K562 (cell line): ENCODE measurements at regions not wholly inside any gene's neighbourhood (a gene's known extent, or its start where the extent isn't known, plus 50 kb on each side); places are given as distances from the start of the nearest gene placed in this dataset.

Source experiments
- ATAC-seq: fragments of 200-7000 bp; cut with Tn5 transposase; 3 replicates; pipeline ENCODE4 v1.9.1; 2020; ENCODE audit warnings: moderate library complexity
- BruUV-seq: library from RNA; stranded (reverse); fragments of 400-500 nt; replicated peaks from 2 replicates; lab custom pipeline; 2021; lab: Mats Ljungman, UMichigan
- CTCF ChIA-PET: fragments of 300-600 bp; formaldehyde crosslinking; extraction: SDS; loops from one replicate; lab custom pipeline; 2021; ENCODE audit warnings: low intra/inter-chr PET ratio; lab: Yijun Ruan, JAX
- POLR2A ChIA-PET: fragments of 300-600, 350-650 bp; sonication (Branson Sonifier 250); formaldehyde crosslinking; extraction: SDS; loops from one replicate; lab custom pipeline; 2021; ENCODE audit warnings: antibody characterized with exemption, inconsistent platforms; lab: Yijun Ruan, JAX
- DNase-seq, 4 experiments: peaks; one replicate each; pipeline versions ENCODE4 v3.0.0 to v3.0.0-alpha.2; 2011 to 2018; ENCODE audit warnings: low spot score in 3 of 4, mixed read lengths in 3 of 4; ENCODE audit errors: extremely low read depth in 1 of 4
- FAIRE-seq: peaks from 2 replicates; lab custom pipeline; 2011; peaks lifted over from hg19 to GRCh38; lab: Jason Lieb, UNC
- H2AFZ ChIP-seq: 2 replicates; pipeline ENCODE4 v1.6.0; 2011; ENCODE audit warnings: low read depth, low read length, control low read depth, inconsistent platforms
- H3K27ac ChIP-seq: fragments of 200-600 bp; 3 replicates; pipeline ENCODE4 v1.8.0; 2011; ENCODE audit warnings: low read depth, mild to moderate bottlenecking, control low read depth, inconsistent platforms, low read length, moderate library complexity, mixed read lengths; ENCODE audit errors: extremely low read depth
- H3K27me3 ChIP-seq, 2 experiments: fragments of 300-600 bp in 1 of 2; 2 replicates in 1 of 2; 3 replicates in 1 of 2; pipeline versions ENCODE4 v1.6.0 to v1.8.0; 2011; ENCODE audit warnings: inconsistent platforms in 2 of 2, low read length in 2 of 2, mild to moderate bottlenecking in 1 of 2, mixed read lengths in 1 of 2, moderate library complexity in 1 of 2; ENCODE audit not compliant: control insufficient read depth in 2 of 2, insufficient read depth in 2 of 2
- H3K36me3 ChIP-seq: fragments of 300-600 bp; 3 replicates; pipeline ENCODE4 v1.8.0; 2011; ENCODE audit warnings: mild to moderate bottlenecking, low read length, inconsistent platforms; ENCODE audit not compliant: control insufficient read depth, insufficient read depth
- H3K4me1 ChIP-seq, 2 experiments: fragments of 200-600 bp in 1 of 2; replicated peaks in 1 of 2; 2 replicates in 1 of 2; 3 replicates in 1 of 2; pipeline versions ENCODE4 v1.5.1 to v1.8.0; 2011; ENCODE audit warnings: inconsistent platforms in 2 of 2, low read length in 2 of 2, mild to moderate bottlenecking in 1 of 2, mixed read lengths in 1 of 2, moderate library complexity in 1 of 2; ENCODE audit not compliant: control insufficient read depth in 2 of 2, insufficient read depth in 2 of 2
- H3K4me2 ChIP-seq: 2 replicates; pipeline ENCODE4 v1.6.1; 2011; ENCODE audit warnings: low read length, control low read depth, inconsistent platforms, mixed read lengths; ENCODE audit not compliant: insufficient read depth
- H3K4me3 ChIP-seq: fragments of 200-600 bp; sonication (generic), shearing (Covaris generic); 2 replicates; pipeline ENCODE4 v1.5.1; 2016; ENCODE audit warnings: control low read depth, inconsistent platforms
- H3K79me2 ChIP-seq: fragments of 200-600 bp; 3 replicates; pipeline ENCODE4 v1.8.0; 2011; ENCODE audit warnings: low read length, inconsistent platforms; ENCODE audit not compliant: control insufficient read depth, insufficient read depth
- H3K9ac ChIP-seq, 2 experiments: 2 replicates each; pipeline versions ENCODE4 v1.6.0 to v1.6.1; 2011; ENCODE audit warnings: low read depth in 2 of 2, low read length in 2 of 2, control low read depth in 1 of 2, inconsistent platforms in 1 of 2, mild to moderate bottlenecking in 1 of 2, mixed read lengths in 1 of 2; ENCODE audit not compliant: insufficient read depth in 1 of 2
- H3K9me1 ChIP-seq: one replicate; pipeline ENCODE4 v1.6.0; 2011; ENCODE audit warnings: inconsistent platforms, mild to moderate bottlenecking, low read length, moderate library complexity; ENCODE audit not compliant: control insufficient read depth, insufficient read depth
- H3K9me3 ChIP-seq: replicated peaks from 2 replicates; pipeline ENCODE4 v1.5.1; 2011; ENCODE audit warnings: low read depth, low read length, inconsistent platforms; ENCODE audit not compliant: control insufficient read depth, insufficient read depth
- H4K20me1 ChIP-seq: replicated peaks from 2 replicates; pipeline ENCODE4 v1.6.1; 2011; ENCODE audit warnings: low read length, inconsistent platforms, mixed read lengths; ENCODE audit not compliant: control insufficient read depth, insufficient read depth
- CHCHD3 ChIP-seq: fragments of 250-450 bp; sonication (Bioruptor Pico); IDR thresholded peaks from 2 replicates; pipeline ENCODE4 v2.1.2; 2022; ENCODE audit warnings: mild to moderate bottlenecking
- CREB3 ChIP-seq: fragments of 450-650 bp; conservative IDR thresholded peaks from 2 replicates; pipeline ENCODE4 v1.6.1; 2016; ENCODE audit warnings: missing genetic modification characterization, low read depth, mild to moderate bottlenecking, missing compliant biosample characterization, moderate library complexity
- ETV6 ChIP-seq, 3 experiments: fragments of 150-350 bp in 1 of 3; sonication (generic) in 1 of 3; formaldehyde crosslinking in 1 of 3; IDR thresholded peaks; 2 replicates each; pipeline versions ENCODE4 v1.6.1 to v1.8.0; 2014 to 2022; ENCODE audit warnings: borderline replicate concordance in 2 of 3, low read depth in 2 of 3, antibody characterized with exemption in 1 of 3, low read length in 1 of 3, mild to moderate bottlenecking in 1 of 3, missing genetic modification reagents in 1 of 3
- FOS ChIP-seq: IDR thresholded peaks from 3 replicates; pipeline ENCODE4 v1.6.1; 2011; ENCODE audit not compliant: insufficient read length; ENCODE audit errors: extremely low read depth
- MCM7 ChIP-seq, 2 experiments: fragments of 450-650 bp; IDR thresholded peaks; 2 replicates each; pipeline ENCODE4 v1.6.1; 2016 to 2018
- MLLT1 ChIP-seq, 2 experiments: fragments of 450-650 bp; IDR thresholded peaks; 2 replicates each; pipeline ENCODE4 v1.6.1; 2016
- RAD21 ChIP-seq, 2 experiments: fragments of 250-450 bp in 1 of 2; fragments of 450-650 bp in 1 of 2; sonication (Bioruptor Pico) in 1 of 2; formaldehyde crosslinking in 1 of 2; IDR thresholded peaks in 1 of 2; conservative IDR thresholded peaks in 1 of 2; 2 replicates each; pipeline versions ENCODE4 v1.4.0 to v1.8.0; 2020 to 2022; ENCODE audit warnings: mild to moderate bottlenecking in 2 of 2, moderate library complexity in 1 of 2
- RBM14 ChIP-seq: fragments of 200-400 bp; formaldehyde crosslinking; IDR thresholded peaks from 2 replicates; pipeline ENCODE4 v1.6.1; 2018; ENCODE audit warnings: low read depth, mild to moderate bottlenecking, low read length, moderate library complexity, borderline replicate concordance; ENCODE audit not compliant: insufficient read depth
- SRSF1 ChIP-seq: fragments of 200-400 bp; formaldehyde crosslinking; IDR thresholded peaks from 2 replicates; pipeline ENCODE4 v1.6.1; 2017; ENCODE audit warnings: mild to moderate bottlenecking, low read depth, low read length, moderate library complexity
- ZFPM2 ChIP-seq: fragments of 250-450 bp; sonication (Bioruptor Pico); IDR thresholded peaks from 2 replicates; pipeline ENCODE4 v1.5.1; 2022; ENCODE audit warnings: mild to moderate bottlenecking
- WGBS: fragments of 100-300 bp; shearing (Covaris generic); methylation state at CpG from one replicate; pipeline ENCODE4 v1.1.6; 2016; ENCODE audit warnings: low coverage, mixed read lengths; ENCODE audit not compliant: insufficient coverage; ENCODE audit errors: missing lambda C conversion rate; 5-methylcytosine and 5-hydroxymethylcytosine counted together
- in situ Hi-C: fragments of 300-500 bp; cut with MboI; formaldehyde crosslinking; loops from 4 replicates; pipeline ENCODE4 v1.15.0; 2018; ENCODE audit warnings: inconsistent platforms, mixed read lengths
- intact Hi-C: fragments of 100-400 bp; cut with micrococcal nuclease; formaldehyde crosslinking; loops from 2 replicates; pipeline ENCODE4 v1.14.2; 2022

- no peak for ATAC-seq
- H3K27ac ChIP-seq = no peak overlapping the region
- H3K4me3 ChIP-seq = no peak overlapping the region
- ChIA-PET CTCF (no interaction called here), POLR2A (no interaction called here)
- no peak overlapping the region for H2AFZ ChIP-seq
- BruUV-seq = no TSS peak
- H3K79me2 ChIP-seq = no peaks in the 10 kb centered on the region
- DNase-seq = no peak
- no peak overlapping the region for H3K4me2 ChIP-seq
- H3K9me1 ChIP-seq = no peaks in the 10 kb centered on the region
- WGBS = 0% methylated on average over 4 of the region's 5 CpGs
- H3K9me3 ChIP-seq = no peaks in the 10 kb centered on the region
- no peaks in the 10 kb centered on the region for H3K36me3 ChIP-seq
- FAIRE-seq = no peak
- intact Hi-C loops (no loop called here), in situ Hi-C loops (no loop called here)
- H3K27me3 ChIP-seq = no peaks in the 10 kb centered on the region
- no peaks in the 10 kb centered on the region for H3K4me1 ChIP-seq
- H3K9ac ChIP-seq = no peak overlapping the region
- TF ChIP-seq CHCHD3 (CRISPR knock-in tag) (no peak), RBM14 (no peak), FOS (no peak), SRSF1 (no peak), CREB3 (tag) (no peak), MCM7 (IDR thresholded peaks at IDR 0.05) (no peak), MLLT1 (IDR thresholded peaks at IDR 0.05) (no peak), ETV6 (IDR thresholded peaks at IDR 0.05; ENCODE audit: borderline replicate concordance in 1 of 2, low read depth in 2 of 2, low read length in 1 of 2) (no peak), ETV6 (CRISPR knock-in tag; IDR thresholded peaks at IDR 0.05; ENCODE audit: borderline replicate concordance) (no peak), RAD21 (CRISPR knock-in tag; conservative IDR thresholded peaks at IDR 0.05 in 1 of 2, IDR thresholded peaks at IDR 0.05 in 1 of 2) (no peak), ZFPM2 (CRISPR knock-in tag) (no peak)
- no peaks in the 10 kb centered on the region for H4K20me1 ChIP-seq
These were observed 272.6 kb downstream of the FGFR2 start for GRCh38 chr10:121325490-121326231.
